Body of pancreas (tissue), 4 donors: ENCODE measurements at regions not wholly inside any gene's neighbourhood (a gene's known extent, or its start where the extent isn't known, plus 50 kb on each side); places are given as distances from the start of the nearest gene placed in this dataset.

Experiments used
- POLR2A ChIP-seq, 3 donors: fragments of 450-650 bp; IDR thresholded peaks; one replicate each; pipeline ENCODE4 v1.6.1; 2016; ENCODE audit warnings: antibody characterized with exemption in 3 of 3, mild to moderate bottlenecking in 2 of 3
- TF ChIP-seq, protein P1 (sequence below), 7 experiments: fragments of 450-650 bp in 4 of 7; fragments of 200-600 bp in 3 of 7; sonication (generic) in 3 of 7; IDR thresholded peaks; one replicate each; pipeline ENCODE4 v1.5.1; 2016 to 2019; ENCODE audit warnings: antibody characterized with exemption in 7 of 7

DNA sequence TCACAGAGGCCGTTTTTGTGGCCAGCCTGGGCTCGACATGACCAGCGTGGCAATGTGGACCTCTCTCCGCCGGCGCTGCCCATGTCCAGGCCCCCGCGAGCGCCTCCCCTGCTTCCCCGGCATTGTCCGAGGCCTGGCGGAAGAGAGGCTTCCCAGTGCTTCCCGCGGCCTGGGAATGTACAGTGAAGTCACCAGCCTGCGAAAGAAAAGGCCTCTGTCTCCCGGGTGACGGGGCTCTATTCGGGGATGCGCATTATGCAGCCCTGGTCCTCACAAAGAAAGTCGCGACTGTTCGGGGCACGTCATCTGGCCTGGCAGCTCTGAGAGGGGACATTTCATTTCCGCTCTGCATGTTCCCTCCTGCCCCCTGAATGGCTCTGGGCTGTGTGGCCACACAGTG, 109.2 kb upstream of the AGAP1 start:
- TF ChIP-seq, protein P1, sequence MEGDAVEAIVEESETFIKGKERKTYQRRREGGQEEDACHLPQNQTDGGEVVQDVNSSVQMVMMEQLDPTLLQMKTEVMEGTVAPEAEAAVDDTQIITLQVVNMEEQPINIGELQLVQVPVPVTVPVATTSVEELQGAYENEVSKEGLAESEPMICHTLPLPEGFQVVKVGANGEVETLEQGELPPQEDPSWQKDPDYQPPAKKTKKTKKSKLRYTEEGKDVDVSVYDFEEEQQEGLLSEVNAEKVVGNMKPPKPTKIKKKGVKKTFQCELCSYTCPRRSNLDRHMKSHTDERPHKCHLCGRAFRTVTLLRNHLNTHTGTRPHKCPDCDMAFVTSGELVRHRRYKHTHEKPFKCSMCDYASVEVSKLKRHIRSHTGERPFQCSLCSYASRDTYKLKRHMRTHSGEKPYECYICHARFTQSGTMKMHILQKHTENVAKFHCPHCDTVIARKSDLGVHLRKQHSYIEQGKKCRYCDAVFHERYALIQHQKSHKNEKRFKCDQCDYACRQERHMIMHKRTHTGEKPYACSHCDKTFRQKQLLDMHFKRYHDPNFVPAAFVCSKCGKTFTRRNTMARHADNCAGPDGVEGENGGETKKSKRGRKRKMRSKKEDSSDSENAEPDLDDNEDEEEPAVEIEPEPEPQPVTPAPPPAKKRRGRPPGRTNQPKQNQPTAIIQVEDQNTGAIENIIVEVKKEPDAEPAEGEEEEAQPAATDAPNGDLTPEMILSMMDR (IDR thresholded peaks at IDR 0.05) = no peak
- no peak for TF ChIP-seq POLR2A (IDR thresholded peaks at IDR 0.05)
